Liver (tissue), 8 donors: ENCODE measurements at regions not wholly inside any gene's neighbourhood (a gene's known extent, or its start where the extent isn't known, plus 50 kb on each side); places are given as distances from the start of the nearest gene placed in this dataset.

Source experiments
- DNase-seq: peaks from one replicate; pipeline ENCODE4 v3.0.0-alpha.2; 2017; ENCODE audit warnings: low spot score
- H3K27ac ChIP-seq, 2 donors: one replicate each; pipeline ENCODE4 v1.7.0; 2013; ENCODE audit warnings: inconsistent platforms in 2 of 2, low read length in 2 of 2, control low read depth in 1 of 2, low read depth in 1 of 2, mild to moderate bottlenecking in 1 of 2
- H3K27me3 ChIP-seq, 4 donors: one replicate each; pipeline versions ENCODE4 v1.6.1 to v1.7.0; 2013; ENCODE audit warnings: low read length in 3 of 4, inconsistent platforms in 1 of 4, mild to moderate bottlenecking in 1 of 4, moderate library complexity in 1 of 4; ENCODE audit not compliant: control insufficient read depth in 4 of 4, insufficient read depth in 4 of 4
- H3K36me3 ChIP-seq, 4 donors: one replicate each; pipeline versions ENCODE4 v1.6.1 to v1.7.0; 2013; ENCODE audit warnings: low read length in 3 of 4, mild to moderate bottlenecking in 3 of 4, low read depth in 1 of 4, moderate library complexity in 1 of 4; ENCODE audit not compliant: control insufficient read depth in 4 of 4, insufficient read depth in 3 of 4
- H3K4me1 ChIP-seq, 4 donors: one replicate each; pipeline versions ENCODE4 v1.6.1 to v1.7.0; 2013; ENCODE audit warnings: low read length in 3 of 4, mild to moderate bottlenecking in 3 of 4, moderate library complexity in 1 of 4; ENCODE audit not compliant: control insufficient read depth in 4 of 4, insufficient read depth in 4 of 4
- H3K4me3 ChIP-seq, 3 donors: one replicate each; pipeline versions ENCODE4 v1.6.1 to v1.7.0; 2013; ENCODE audit warnings: low read length in 3 of 3, control low read depth in 1 of 3, low read depth in 1 of 3, mild to moderate bottlenecking in 1 of 3
- H3K9ac ChIP-seq, 2 donors: one replicate each; pipeline ENCODE4 v1.7.0; 2013; ENCODE audit warnings: low read length in 2 of 2, mild to moderate bottlenecking in 2 of 2, moderate library complexity in 2 of 2, control low read depth in 1 of 2, low read depth in 1 of 2
- H3K9me3 ChIP-seq, 4 donors: one replicate each; pipeline versions ENCODE4 v1.6.1 to v1.7.0; 2013; ENCODE audit warnings: low read length in 3 of 4; ENCODE audit not compliant: control insufficient read depth in 4 of 4
- ATF3 ChIP-seq: IDR thresholded peaks from 2 replicates; pipeline ENCODE4 v1.6.1; 2016; ENCODE audit warnings: antibody characterized with exemption
- CTCF ChIP-seq: fragments of 150-350 bp; IDR thresholded peaks from 2 replicates; pipeline ENCODE4 v1.5.1; 2017; ENCODE audit warnings: improper control_type of control experiment, low read depth, low read length; ENCODE audit not compliant: missing input control
- EGR1 ChIP-seq, 2 donors: IDR thresholded peaks; 2 replicates each; pipeline ENCODE4 v1.6.1; 2016 to 2018; ENCODE audit warnings: antibody characterized with exemption in 2 of 2, low read depth in 2 of 2
- FOXA1 ChIP-seq: IDR thresholded peaks from 2 replicates; pipeline ENCODE4 v1.6.1; 2016; ENCODE audit warnings: antibody characterized with exemption
- FOXA2 ChIP-seq: IDR thresholded peaks from 2 replicates; pipeline ENCODE4 v1.6.1; 2016; ENCODE audit warnings: antibody characterized with exemption
- GABPA ChIP-seq, 2 donors: IDR thresholded peaks in 1 of 2; conservative IDR thresholded peaks in 1 of 2; 2 replicates each; pipeline ENCODE4 v1.6.1; 2016; ENCODE audit warnings: antibody characterized with exemption in 2 of 2, mild to moderate bottlenecking in 1 of 2, moderate library complexity in 1 of 2
- HNF4A ChIP-seq, 2 donors: conservative IDR thresholded peaks; 2 replicates each; pipeline ENCODE4 v1.6.1; 2016; ENCODE audit warnings: antibody characterized with exemption in 2 of 2, mild to moderate bottlenecking in 2 of 2
- HNF4G ChIP-seq: IDR thresholded peaks from 2 replicates; pipeline ENCODE4 v1.6.1; 2016; ENCODE audit warnings: antibody characterized with exemption
- JUND ChIP-seq, 2 donors: IDR thresholded peaks; 2 replicates each; pipeline ENCODE4 v1.6.1; 2016; ENCODE audit warnings: antibody characterized with exemption in 2 of 2
- MAX ChIP-seq: IDR thresholded peaks from 2 replicates; pipeline ENCODE4 v1.6.1; 2016; ENCODE audit warnings: antibody characterized with exemption
- NR2F2 ChIP-seq: IDR thresholded peaks from 2 replicates; pipeline ENCODE4 v1.6.1; 2016; ENCODE audit warnings: antibody characterized with exemption
- RAD21 ChIP-seq, 2 donors: IDR thresholded peaks; 2 replicates each; pipeline ENCODE4 v1.6.1; 2016; ENCODE audit warnings: antibody characterized with exemption in 2 of 2, mild to moderate bottlenecking in 2 of 2
- REST ChIP-seq: IDR thresholded peaks from 2 replicates; pipeline ENCODE4 v1.6.1; 2016; ENCODE audit warnings: antibody characterized with exemption, mild to moderate bottlenecking
- RXRA ChIP-seq, 2 donors: IDR thresholded peaks; 2 replicates each; pipeline ENCODE4 v1.6.1; 2017 to 2018; ENCODE audit warnings: antibody characterized with exemption in 2 of 2, mild to moderate bottlenecking in 1 of 2
- SP1 ChIP-seq: IDR thresholded peaks from 2 replicates; pipeline ENCODE4 v1.6.1; 2018; ENCODE audit warnings: antibody characterized with exemption, mild to moderate bottlenecking
- TAF1 ChIP-seq: conservative IDR thresholded peaks from 2 replicates; pipeline ENCODE4 v1.6.1; 2016; ENCODE audit warnings: antibody characterized with exemption, mild to moderate bottlenecking
- YY1 ChIP-seq: IDR thresholded peaks from 2 replicates; pipeline ENCODE4 v1.6.1; 2016; ENCODE audit warnings: antibody characterized with exemption, mild to moderate bottlenecking
- ZBTB33 ChIP-seq: IDR thresholded peaks from 2 replicates; pipeline ENCODE4 v1.6.1; 2016; ENCODE audit warnings: antibody characterized with exemption
- WGBS: extraction: QIAGEN DNeasy Blood & Tissue Kit; methylation state at CpG from one replicate; pipeline ENCODE4 v1.1.7; 2013; 5-methylcytosine and 5-hydroxymethylcytosine counted together
- donor health status: healthy.
- donor health status: healthy.
- donor health status: healthy.
- donor health status: healthy.
- donor health status: healthy.

- H3K4me1 ChIP-seq, result no peaks in the 10 kb centered on the region
Measured at GRCh38 chr16:64090327-64090726, 1031.5 kb downstream of the CDH11 start.

More at GRCh38 chr16:64090327-64090726, 1031.5 kb downstream of the CDH11 start:
- no peaks in the 10 kb centered on the region for H3K27me3 ChIP-seq
- WGBS, result 55% methylated on average over 2 of the region's 2 CpGs
- no peaks in the 10 kb centered on the region for H3K9me3 ChIP-seq
- no peak overlapping the region for H3K4me3 ChIP-seq
- H3K27ac ChIP-seq, result no peak overlapping the region
- H3K9ac ChIP-seq, result no peak overlapping the region
- TF ChIP-seq GABPA (IDR thresholded peaks at IDR 0.05 in 1 of 2, conservative IDR thresholded peaks at IDR 0.05 in 1 of 2), result no peak
- no peak for TF ChIP-seq FOXA1
- no peak for TF ChIP-seq EGR1 (IDR thresholded peaks at IDR 0.05; ENCODE audit: low read depth in 2 of 2)
- no peak for TF ChIP-seq JUND (IDR thresholded peaks at IDR 0.05)
- TF ChIP-seq ZBTB33, result no peak
- no peak for TF ChIP-seq NR2F2
- no peak for TF ChIP-seq SP1
- TF ChIP-seq HNF4G, result no peak
- no peak for TF ChIP-seq RAD21 (IDR thresholded peaks at IDR 0.05)
- TF ChIP-seq MAX, result no peak
- TF ChIP-seq CTCF, result no peak
- no peak for TF ChIP-seq ATF3
- TF ChIP-seq RXRA (IDR thresholded peaks at IDR 0.05), result no peak
- no peak for TF ChIP-seq REST
- no peak for TF ChIP-seq YY1
- no peak for TF ChIP-seq FOXA2
- TF ChIP-seq HNF4A (conservative IDR thresholded peaks at IDR 0.05), result no peak
- TF ChIP-seq TAF1, result no peak
- no peak for DNase-seq
- H3K36me3 ChIP-seq, result no peaks in the 10 kb centered on the region
